ENCODE measurements at regions not wholly inside any gene's neighbourhood (a gene's known extent, or its start where the extent isn't known, plus 50 kb on each side); places are given as distances from the start of the nearest gene placed in this dataset.

GRCh38 chr6:163895162-163895561 is 480.6 kb downstream of the QKI start:
- no peak for TF ChIP-seq CTCF (IDR thresholded peaks at IDR 0.05; ENCODE audit: low read length)
- no peak for TF ChIP-seq EZH2phosphoT487 (IDR thresholded peaks at IDR 0.05; ENCODE audit: low read length)

All from MM.1S (cell line).